Astrocyte (in vitro differentiated cells and primary cell): ENCODE measurements at regions not wholly inside any gene's neighbourhood (a gene's known extent, or its start where the extent isn't known, plus 50 kb on each side); places are given as distances from the start of the nearest gene placed in this dataset.

ENCODE experiments used
- EZH2 ChIP-seq: IDR thresholded peaks from 2 replicates; pipeline ENCODE4 v1.6.1; 2012; ENCODE audit warnings: mild to moderate bottlenecking, low read length, inconsistent platforms; ENCODE audit not compliant: insufficient read depth
- TF ChIP-seq, protein P1 (sequence below): IDR thresholded peaks from 2 replicates; pipeline ENCODE4 v1.5.1; 2011; ENCODE audit warnings: low read depth, mild to moderate bottlenecking, inconsistent platforms, low read length, moderate library complexity; ENCODE audit not compliant: insufficient read depth

DNA sequence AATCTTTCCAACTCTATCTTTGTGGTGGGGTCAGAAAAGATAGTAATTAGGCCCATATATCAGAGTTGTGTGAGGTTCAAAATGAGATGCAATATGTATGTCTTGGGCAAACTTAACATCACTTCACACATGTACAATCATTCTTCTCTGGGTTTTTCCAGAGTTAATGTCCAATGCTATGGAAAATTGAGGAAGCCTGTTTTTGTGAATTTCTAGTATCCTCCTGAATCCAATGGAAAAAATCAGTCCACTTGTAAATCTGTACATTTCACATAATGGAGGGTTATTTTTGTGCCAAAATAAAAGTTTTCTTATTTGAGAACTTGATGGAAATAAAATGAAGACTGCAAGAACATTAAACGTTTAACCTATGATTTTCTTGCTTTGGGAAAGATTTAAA is 155.6 kb upstream of the SEMA6A start:
- TF ChIP-seq, protein P1, sequence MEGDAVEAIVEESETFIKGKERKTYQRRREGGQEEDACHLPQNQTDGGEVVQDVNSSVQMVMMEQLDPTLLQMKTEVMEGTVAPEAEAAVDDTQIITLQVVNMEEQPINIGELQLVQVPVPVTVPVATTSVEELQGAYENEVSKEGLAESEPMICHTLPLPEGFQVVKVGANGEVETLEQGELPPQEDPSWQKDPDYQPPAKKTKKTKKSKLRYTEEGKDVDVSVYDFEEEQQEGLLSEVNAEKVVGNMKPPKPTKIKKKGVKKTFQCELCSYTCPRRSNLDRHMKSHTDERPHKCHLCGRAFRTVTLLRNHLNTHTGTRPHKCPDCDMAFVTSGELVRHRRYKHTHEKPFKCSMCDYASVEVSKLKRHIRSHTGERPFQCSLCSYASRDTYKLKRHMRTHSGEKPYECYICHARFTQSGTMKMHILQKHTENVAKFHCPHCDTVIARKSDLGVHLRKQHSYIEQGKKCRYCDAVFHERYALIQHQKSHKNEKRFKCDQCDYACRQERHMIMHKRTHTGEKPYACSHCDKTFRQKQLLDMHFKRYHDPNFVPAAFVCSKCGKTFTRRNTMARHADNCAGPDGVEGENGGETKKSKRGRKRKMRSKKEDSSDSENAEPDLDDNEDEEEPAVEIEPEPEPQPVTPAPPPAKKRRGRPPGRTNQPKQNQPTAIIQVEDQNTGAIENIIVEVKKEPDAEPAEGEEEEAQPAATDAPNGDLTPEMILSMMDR = no peak
- TF ChIP-seq EZH2 = no peak
